Embryonic facial prominence (tissue), 1 donor: ENCODE measurements at regions not wholly inside any gene's neighbourhood (a gene's known extent, or its start where the extent isn't known, plus 50 kb on each side); places are given as distances from the start of the nearest gene placed in this dataset.

Source experiments
- DNase-seq: peaks from one replicate; pipeline ENCODE4 v3.0.0-alpha.2; 2016; ENCODE audit errors: extremely low spot score

- DNase-seq = no peak
Measured at GRCh38 chrX:20522420-20522819, 255.7 kb upstream of the RPS6KA3 start.

DNA sequence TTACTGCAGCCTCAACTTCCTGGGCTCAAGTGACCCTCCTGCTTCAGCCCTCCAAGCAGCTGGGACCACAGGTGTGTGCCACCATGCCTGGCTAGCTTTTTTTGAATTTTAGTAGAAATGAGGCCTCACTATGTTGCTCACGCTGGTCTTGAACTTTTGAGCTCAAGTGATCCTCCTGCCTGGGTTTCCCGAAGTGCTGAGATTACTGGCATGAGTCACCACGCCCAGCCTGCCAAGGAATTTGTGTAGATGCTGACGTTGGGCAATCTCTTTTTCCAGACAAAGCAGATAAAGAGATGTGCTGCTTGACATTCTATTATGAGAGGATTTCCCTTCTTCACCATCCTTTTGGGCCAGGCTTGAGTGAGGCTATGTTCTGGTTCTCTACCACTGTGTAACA, 254.5 kb upstream of the RPS6KA3 start:
- no peak for DNase-seq

GRCh38 chrX:20519826-20520225, 253.1 kb upstream of the RPS6KA3 start:
- no peak for DNase-seq

DNA sequence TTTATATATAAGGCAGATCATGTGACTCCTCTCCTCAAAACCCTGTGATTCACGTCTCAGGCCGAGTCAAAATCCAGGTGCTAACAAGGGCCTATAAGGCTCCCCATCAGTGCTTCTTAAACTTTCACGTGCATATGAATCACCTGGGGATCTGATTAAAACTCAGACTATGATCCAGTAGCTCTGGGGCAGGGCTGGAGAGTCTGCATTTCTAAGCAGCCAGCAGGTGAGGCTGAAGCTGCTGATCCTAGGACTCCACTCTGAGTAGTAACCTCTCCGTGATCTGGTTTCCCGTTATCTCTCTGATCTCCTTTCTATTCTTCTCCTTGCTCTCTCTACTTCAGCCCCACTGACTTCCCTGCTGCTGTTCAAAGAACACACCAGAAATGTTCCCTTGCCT, 252.4 kb upstream of the RPS6KA3 start:
- DNase-seq = no peak

- no peak for DNase-seq
Measured at GRCh38 chrX:20517565-20517964, 250.9 kb upstream of the RPS6KA3 start.

GRCh38 chrX:20515841-20516461, 249.2 kb upstream of the RPS6KA3 start:
- DNase-seq = no peak

- DNase-seq = no peak
Measured at GRCh38 chrX:20514358-20514757, 247.6 kb upstream of the RPS6KA3 start.

DNA sequence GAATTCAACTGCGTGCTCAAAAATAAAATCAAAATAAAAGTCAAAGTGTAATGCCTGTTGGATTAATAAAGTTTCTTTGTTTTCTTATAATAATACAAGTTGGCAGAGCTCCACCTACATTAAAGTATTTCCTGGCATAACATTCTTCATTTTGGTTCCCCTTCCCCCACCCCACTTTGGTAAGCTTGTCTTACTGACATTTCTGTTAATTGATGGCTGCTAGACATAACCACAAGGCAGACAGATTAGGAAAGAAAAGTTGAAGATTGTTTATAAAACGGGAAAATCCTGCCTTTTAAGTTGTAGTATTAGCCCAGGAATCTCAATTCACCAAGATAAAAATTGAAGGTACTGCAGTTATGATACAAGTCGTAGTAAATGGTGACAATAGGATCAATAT, 246.5 kb upstream of the RPS6KA3 start:
- DNase-seq = no peak

DNA sequence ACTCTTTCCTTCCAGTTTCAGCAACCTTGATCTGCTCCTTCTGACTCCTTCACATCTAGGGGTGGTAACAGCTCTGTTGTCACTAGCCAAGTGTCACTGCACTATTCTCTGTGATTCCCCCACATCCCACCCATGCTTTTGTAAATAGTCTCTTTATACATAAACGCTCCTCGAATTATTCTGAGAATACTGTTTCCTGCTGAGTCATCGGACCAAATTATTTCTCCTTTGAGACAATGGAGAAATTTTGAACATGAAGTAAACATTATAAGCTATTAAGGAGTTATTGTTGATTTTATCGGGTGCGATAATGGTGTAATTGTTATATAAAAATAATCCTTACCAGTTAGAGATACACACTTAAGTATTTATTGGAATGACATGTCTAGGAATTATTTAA, 245.1 kb upstream of the RPS6KA3 start:
- DNase-seq = no peak

- DNase-seq = no peak
Measured at GRCh38 chrX:20507901-20508620, 241.4 kb upstream of the RPS6KA3 start.

- no peak for DNase-seq
Measured at GRCh38 chrX:20506739-20507138, 240.0 kb upstream of the RPS6KA3 start.

- no peak for DNase-seq
Measured at GRCh38 chrX:20500949-20501348, 234.2 kb upstream of the RPS6KA3 start.

- DNase-seq = no peak
Measured at GRCh38 chrX:20500171-20500865, 233.6 kb upstream of the RPS6KA3 start.

DNA sequence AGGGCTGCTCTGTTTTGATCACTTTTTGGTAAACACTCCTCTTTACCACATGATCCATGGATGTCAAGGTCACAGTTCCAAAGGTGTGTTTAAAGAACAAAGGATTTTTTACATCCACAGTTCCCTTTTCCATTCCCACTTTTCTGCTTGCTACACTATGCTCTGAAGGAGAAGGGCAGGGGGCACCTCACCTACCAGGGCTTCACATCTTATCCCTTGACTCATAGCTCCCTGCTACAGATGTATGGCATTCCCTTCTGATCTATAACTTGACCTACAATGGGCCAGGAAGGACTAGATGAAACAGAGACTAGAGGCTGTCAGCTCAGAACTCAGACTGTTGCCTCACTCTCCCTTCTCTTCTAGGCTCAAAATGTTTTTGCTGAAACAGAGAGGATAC, 233.1 kb upstream of the RPS6KA3 start:
- no peak for DNase-seq

- no peak for DNase-seq
Measured at GRCh38 chrX:20498851-20499635, 232.3 kb upstream of the RPS6KA3 start.

DNA sequence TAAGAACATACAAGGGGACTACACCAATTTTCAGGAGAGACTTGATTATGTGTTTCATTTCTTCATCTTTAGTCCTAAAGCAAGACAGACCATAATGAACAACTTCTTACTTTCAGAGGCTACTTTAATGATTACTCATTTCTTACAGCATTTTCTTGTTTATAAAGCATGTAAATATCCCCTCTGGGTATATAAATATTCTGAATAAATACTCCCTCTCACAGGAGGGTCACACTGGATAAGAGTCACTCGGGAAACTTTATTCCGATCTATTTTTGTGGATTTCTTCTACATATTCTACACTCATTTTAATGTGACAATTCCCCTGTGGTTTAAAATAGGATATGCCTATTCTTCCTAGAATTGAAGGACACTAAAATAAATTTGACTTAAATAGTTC, 228.9 kb upstream of the RPS6KA3 start:
- DNase-seq = no peak

DNA sequence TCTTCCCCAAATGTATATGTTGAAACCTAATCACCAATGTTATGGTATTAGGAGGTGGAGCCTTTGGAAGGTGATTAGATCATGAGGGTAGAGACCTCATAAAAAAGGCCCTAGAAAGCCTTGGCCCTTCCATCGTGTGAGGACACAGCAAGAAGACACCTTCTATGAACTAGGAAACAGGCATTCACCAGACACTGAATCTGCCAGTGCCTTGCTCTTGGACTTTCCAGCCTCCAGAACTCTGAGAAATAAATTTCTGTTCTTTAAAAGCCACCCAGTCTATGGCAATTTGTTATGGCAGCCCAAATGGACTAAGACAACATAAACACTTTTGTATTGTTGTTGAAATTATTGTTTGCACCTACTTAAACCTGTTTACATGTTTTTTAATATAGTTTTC, 221.8 kb upstream of the RPS6KA3 start:
- DNase-seq = no peak

DNA sequence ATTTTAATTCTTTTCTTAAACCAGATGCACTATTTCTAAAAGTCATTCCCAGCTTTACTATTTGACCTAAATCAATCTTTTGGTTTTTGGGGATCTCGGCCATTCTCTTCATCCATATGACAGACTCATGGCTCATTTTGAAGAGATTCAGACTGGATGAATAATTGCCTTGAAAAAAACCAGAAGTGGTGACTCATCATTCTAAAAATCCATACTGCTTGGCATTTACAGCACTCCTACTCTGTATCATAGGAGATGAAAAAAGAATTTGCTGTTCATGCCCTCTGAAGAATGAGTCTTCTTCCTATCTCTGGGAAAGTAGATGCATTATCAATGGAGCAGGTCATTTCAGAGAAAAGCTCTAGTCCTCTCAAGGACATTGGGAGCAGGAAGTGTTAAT, 220.5 kb upstream of the RPS6KA3 start:
- no peak for DNase-seq

DNA sequence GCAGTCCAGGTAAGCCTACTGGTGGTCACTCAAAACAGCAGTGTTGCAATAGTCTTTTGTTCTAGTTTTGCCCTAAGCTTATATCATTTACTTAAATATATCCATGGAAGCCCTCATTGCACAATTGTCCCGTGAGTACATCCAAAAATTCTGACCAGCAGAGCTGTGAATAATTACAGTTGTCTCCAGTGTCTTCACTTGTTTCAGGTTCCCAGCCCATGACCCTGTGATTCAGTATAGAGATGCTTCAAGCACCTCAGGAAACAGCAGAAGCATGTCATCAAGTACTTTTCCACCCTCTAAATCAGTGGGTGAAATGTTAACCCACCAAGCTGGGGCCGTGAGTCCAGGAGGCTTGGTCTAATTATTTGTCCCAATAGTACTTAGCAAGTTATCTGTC, 214.9 kb upstream of the RPS6KA3 start:
- DNase-seq = no peak

DNA sequence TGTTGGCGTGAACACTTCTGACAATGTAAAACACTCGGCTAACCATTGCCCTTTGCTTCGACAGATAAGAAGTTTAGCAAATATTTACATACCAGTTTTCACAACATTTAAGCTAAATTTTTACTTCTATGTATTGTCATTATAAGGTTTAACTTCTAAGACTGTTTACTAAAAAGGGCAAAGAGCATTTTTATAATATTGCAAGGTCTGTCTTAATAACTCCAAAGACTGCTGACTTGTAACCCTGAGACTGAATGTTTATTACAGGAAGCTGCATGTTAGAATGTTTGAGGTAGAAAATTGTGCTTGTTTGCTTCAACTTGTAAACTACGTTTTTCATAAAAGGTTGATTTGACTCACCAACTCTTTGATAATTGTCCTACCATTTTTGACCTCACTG, 213.2 kb upstream of the RPS6KA3 start:
- no peak for DNase-seq

GRCh38 chrX:20479048-20479447, 212.3 kb upstream of the RPS6KA3 start:
- no peak for DNase-seq

DNA sequence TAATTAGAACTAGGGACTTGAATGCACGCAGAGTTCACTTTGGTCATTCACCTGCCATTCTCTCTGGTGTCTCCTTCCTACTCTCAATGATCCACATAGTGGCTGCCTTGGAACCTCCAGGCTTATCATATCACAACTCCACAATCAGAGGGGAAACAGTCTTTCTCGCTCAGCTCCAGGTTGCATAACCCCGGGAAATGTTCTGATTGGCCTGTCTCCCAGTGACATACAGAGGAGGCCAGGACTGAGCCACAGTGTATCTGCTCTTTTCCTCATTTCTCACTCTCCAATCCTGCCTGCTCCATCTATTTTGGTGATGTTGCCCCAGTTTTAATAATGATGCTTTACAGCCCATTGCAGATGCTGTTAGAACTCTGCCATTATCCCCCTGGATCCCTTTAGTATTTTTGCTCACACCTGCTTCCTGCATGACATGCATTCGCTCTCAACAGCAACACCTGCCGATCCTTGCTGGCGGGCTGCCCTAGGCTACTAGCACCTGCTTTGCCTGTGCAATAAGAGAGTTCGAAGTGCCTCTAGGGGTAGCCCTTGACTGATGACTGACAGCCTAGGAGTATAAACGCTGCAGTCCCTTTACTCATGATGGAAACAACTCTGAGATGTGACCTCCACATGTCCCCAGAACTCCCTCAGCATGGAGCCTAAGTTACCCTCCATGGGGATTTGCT, 211.3 kb upstream of the RPS6KA3 start:
- no peak for DNase-seq
